Suprapubic skin (tissue), 4 donors: ENCODE measurements at regions not wholly inside any gene's neighbourhood (a gene's known extent, or its start where the extent isn't known, plus 50 kb on each side); places are given as distances from the start of the nearest gene placed in this dataset.

Source experiments
- DNase-seq, 2 donors: peaks; one replicate each; pipeline ENCODE4 v3.0.0-alpha.2; 2019; ENCODE audit warnings: low spot score in 2 of 2
- H3K27ac ChIP-seq: fragments of 200-600 bp; sonication (generic); one replicate; pipeline ENCODE4 v1.5.1; 2019
- H3K27me3 ChIP-seq: fragments of 200-600 bp; sonication (generic); one replicate; pipeline ENCODE4 v1.5.1; 2019
- H3K36me3 ChIP-seq: fragments of 200-600 bp; sonication (generic); one replicate; pipeline ENCODE4 v1.5.1; 2019
- H3K4me1 ChIP-seq: fragments of 200-600 bp; sonication (generic); one replicate; pipeline ENCODE4 v1.5.1; 2019
- H3K4me3 ChIP-seq: fragments of 200-600 bp; sonication (generic); one replicate; pipeline ENCODE4 v1.5.1; 2019; ENCODE audit warnings: mild to moderate bottlenecking
- H3K9me3 ChIP-seq: fragments of 200-600 bp; sonication (generic); one replicate; pipeline ENCODE4 v1.5.1; 2019
- EP300 ChIP-seq: sonication (generic); formaldehyde crosslinking; IDR thresholded peaks from one replicate; pipeline ENCODE4 v1.6.1; 2017; ENCODE audit warnings: antibody characterized with exemption
- POLR2A ChIP-seq, 2 donors: fragments of 450-650 bp; IDR thresholded peaks; one replicate each; pipeline ENCODE4 v1.6.1; 2017; ENCODE audit warnings: antibody characterized with exemption in 2 of 2, mild to moderate bottlenecking in 2 of 2, moderate library complexity in 2 of 2
- POLR2AphosphoS5 ChIP-seq, 3 donors: sonication (generic); formaldehyde crosslinking; IDR thresholded peaks; one replicate each; pipeline ENCODE4 v1.6.1; 2017; ENCODE audit warnings: antibody characterized with exemption in 3 of 3
- WGBS: methylation state at CpG from one replicate; pipeline ENCODE4 v1.1.5; 2018; 5-methylcytosine and 5-hydroxymethylcytosine counted together
- TF ChIP-seq, protein P1 (sequence below), 2 donors: fragments of 200-600 bp in 1 of 2; fragments of 450-650 bp in 1 of 2; sonication (generic) in 1 of 2; IDR thresholded peaks; one replicate each; pipeline ENCODE4 v1.5.1; 2016 to 2019; ENCODE audit warnings: antibody characterized with exemption in 2 of 2, mild to moderate bottlenecking in 1 of 2, moderate library complexity in 1 of 2

DNA sequence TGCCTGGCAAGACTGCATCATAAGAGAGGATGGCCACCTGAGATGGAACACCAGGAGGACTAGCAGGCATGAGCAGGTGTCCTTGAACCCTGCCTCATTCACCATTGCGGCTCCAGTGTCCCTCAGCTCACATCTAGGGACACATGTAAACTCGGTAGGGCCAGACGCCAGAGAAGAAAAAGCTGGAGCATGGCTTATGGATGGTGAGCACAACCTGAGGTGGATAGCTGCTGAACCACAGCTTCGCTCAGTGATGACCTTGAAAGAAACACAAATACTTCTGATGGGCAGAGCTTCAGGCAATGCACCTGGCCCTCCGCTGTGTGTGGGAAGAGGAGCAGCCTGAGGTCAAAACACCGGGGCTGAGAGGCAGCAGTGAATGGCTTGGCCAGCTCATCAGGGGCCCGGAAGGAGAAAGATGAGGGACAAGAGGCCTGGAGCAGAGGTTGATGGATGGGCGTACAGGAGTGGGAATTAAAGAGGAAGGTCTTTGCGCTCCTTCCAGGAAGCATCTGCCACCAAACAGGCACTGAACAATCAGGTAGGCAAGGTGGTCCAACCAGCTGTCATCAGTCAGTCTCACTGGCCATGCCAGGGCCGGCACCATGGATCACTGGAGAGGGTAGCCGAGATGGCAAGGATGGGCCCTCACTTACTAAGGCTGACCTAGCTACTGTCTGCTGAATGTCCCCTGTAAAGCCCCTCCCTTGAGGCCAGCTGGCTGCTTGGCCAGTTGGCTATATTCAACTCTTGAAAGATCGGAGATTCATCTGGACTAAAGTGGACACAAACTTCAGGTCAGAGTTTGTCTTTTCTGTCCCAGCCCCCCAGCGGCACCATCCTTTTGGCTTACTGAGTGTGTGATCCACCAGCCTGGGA lies 89.7 kb downstream of the MYEOV start:
- H3K27me3 ChIP-seq = no peaks in the 10 kb centered on the region
- H3K9me3 ChIP-seq = peaks cover 5% of the 10 kb centered on the region
- H3K27ac ChIP-seq = no peak overlapping the region
- DNase-seq = peak; percentile 49 to 50
- WGBS = 97% methylated on average over 11 of the region's 13 CpGs
- no peak for TF ChIP-seq EP300
- TF ChIP-seq POLR2AphosphoS5 (IDR thresholded peaks at IDR 0.05) = no peak
- TF ChIP-seq POLR2A (IDR thresholded peaks at IDR 0.05) = no peak
- TF ChIP-seq, protein P1, sequence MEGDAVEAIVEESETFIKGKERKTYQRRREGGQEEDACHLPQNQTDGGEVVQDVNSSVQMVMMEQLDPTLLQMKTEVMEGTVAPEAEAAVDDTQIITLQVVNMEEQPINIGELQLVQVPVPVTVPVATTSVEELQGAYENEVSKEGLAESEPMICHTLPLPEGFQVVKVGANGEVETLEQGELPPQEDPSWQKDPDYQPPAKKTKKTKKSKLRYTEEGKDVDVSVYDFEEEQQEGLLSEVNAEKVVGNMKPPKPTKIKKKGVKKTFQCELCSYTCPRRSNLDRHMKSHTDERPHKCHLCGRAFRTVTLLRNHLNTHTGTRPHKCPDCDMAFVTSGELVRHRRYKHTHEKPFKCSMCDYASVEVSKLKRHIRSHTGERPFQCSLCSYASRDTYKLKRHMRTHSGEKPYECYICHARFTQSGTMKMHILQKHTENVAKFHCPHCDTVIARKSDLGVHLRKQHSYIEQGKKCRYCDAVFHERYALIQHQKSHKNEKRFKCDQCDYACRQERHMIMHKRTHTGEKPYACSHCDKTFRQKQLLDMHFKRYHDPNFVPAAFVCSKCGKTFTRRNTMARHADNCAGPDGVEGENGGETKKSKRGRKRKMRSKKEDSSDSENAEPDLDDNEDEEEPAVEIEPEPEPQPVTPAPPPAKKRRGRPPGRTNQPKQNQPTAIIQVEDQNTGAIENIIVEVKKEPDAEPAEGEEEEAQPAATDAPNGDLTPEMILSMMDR (IDR thresholded peaks at IDR 0.05) = no peak
- no peak overlapping the region for H3K4me3 ChIP-seq
- no peaks in the 10 kb centered on the region for H3K36me3 ChIP-seq
- H3K4me1 ChIP-seq = peaks cover 6% of the 10 kb centered on the region

DNA sequence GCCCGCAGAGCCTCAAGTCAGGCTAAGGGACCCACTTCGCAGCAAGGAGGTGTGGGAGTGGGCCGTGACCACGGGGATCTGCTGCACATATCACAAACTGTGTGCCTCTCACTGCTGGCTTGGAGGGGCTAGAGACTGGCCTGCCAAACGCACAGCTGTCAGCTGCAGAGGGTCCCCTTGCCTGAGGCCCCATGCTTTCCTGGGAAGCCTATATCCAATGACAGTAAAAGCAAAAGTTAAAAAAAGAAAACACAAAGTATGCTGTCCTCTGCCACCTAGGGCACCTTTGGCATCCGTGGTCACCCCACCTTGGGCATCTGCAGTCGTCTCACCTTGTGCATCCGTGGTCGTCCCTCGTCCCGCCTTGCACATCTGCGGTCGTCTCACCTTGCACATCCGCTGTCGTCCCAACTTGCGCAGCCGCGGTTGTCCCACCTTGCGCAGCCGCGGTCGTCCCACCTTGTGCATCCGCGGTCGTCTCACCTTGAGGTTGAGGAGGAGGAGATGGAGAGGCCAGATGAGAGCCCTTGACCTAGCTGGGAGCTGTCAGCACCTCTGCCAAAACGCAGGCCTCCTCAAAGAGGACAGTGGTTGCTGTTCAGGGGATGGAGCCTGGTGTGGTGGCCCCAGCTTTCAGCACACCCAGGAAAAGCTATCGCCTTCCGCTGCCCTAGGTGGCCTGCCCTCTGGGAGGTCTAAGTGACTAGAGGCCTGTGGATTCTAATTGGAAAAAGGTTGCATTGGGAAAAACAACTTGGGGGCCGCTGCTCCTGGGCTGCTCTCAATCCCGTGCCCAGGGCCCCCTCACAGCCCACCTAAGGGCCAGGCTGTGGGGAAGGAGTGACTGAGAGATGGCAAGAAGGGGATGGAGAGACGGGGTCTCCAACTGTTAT lies 90.5 kb downstream of the MYEOV start:
- no peak overlapping the region for H3K27ac ChIP-seq
- H3K4me3 ChIP-seq = no peak overlapping the region
- peak; percentile 58 to 67 for DNase-seq
- H3K9me3 ChIP-seq = peaks cover 5% of the 10 kb centered on the region
- H3K36me3 ChIP-seq = no peaks in the 10 kb centered on the region
- peaks cover 6% of the 10 kb centered on the region for H3K4me1 ChIP-seq
- TF ChIP-seq POLR2A (IDR thresholded peaks at IDR 0.05) = no peak
- no peak for TF ChIP-seq EP300
- TF ChIP-seq POLR2AphosphoS5 (IDR thresholded peaks at IDR 0.05) = no peak
- TF ChIP-seq, protein P1 (IDR thresholded peaks at IDR 0.05) = no peak
- no peaks in the 10 kb centered on the region for H3K27me3 ChIP-seq
- 89% methylated on average over 29 of the region's 31 CpGs for WGBS

- peaks cover 6% of the 10 kb centered on the region for H3K4me1 ChIP-seq
- no peak for TF ChIP-seq EP300
- TF ChIP-seq, protein P1 (IDR thresholded peaks at IDR 0.05) = no peak
- TF ChIP-seq POLR2A (IDR thresholded peaks at IDR 0.05) = no peak
- no peak for TF ChIP-seq POLR2AphosphoS5 (IDR thresholded peaks at IDR 0.05)
- peak in 1 of 2 donors; percentile 47 for DNase-seq
- WGBS = 95% methylated on average over 4 of the region's 6 CpGs
- no peak overlapping the region for H3K4me3 ChIP-seq
- no peaks in the 10 kb centered on the region for H3K36me3 ChIP-seq
- no peaks in the 10 kb centered on the region for H3K27me3 ChIP-seq
- H3K9me3 ChIP-seq = peaks cover 5% of the 10 kb centered on the region
- no peak overlapping the region for H3K27ac ChIP-seq
Measured at GRCh38 chr11:69385144-69385820, 91.3 kb downstream of the MYEOV start.

- H3K27ac ChIP-seq = no peak overlapping the region
- 90% methylated on average over 8 of the region's 14 CpGs for WGBS
- H3K9me3 ChIP-seq = peaks cover 5% of the 10 kb centered on the region
- no peak overlapping the region for H3K4me3 ChIP-seq
- no peak for TF ChIP-seq POLR2AphosphoS5 (IDR thresholded peaks at IDR 0.05)
- TF ChIP-seq, protein P1 (IDR thresholded peaks at IDR 0.05) = no peak
- no peak for TF ChIP-seq POLR2A (IDR thresholded peaks at IDR 0.05)
- TF ChIP-seq EP300 = no peak
- peaks cover 6% of the 10 kb centered on the region for H3K4me1 ChIP-seq
- H3K36me3 ChIP-seq = no peaks in the 10 kb centered on the region
- DNase-seq = peak; percentile 39 to 56
- no peaks in the 10 kb centered on the region for H3K27me3 ChIP-seq
Measured at GRCh38 chr11:69385832-69386427, 92.0 kb downstream of the MYEOV start.
